Fibroblast of villous mesenchyme (primary cell): ENCODE measurements at regions not wholly inside any gene's neighbourhood (a gene's known extent, or its start where the extent isn't known, plus 50 kb on each side); places are given as distances from the start of the nearest gene placed in this dataset.
"Not testable (repeated sequence)": the region's sequence is repeated elsewhere in the genome, so short reads cannot be mapped to it uniquely, and the experiment has no call there.

ENCODE experiments used
- DNase-seq: peaks from one replicate; pipeline ENCODE4 v3.0.0-alpha.2; 2010; ENCODE audit warnings: low read depth
- H3K4me3 ChIP-seq: 2 replicates; pipeline ENCODE4 v1.5.1; 2011; ENCODE audit warnings: low read depth, mild to moderate bottlenecking, low read length
- TF ChIP-seq, protein P1 (sequence below): IDR thresholded peaks from 2 replicates; pipeline ENCODE4 v1.5.1; 2012; ENCODE audit warnings: low read depth, mild to moderate bottlenecking, low read length; ENCODE audit not compliant: insufficient read depth

DNA sequence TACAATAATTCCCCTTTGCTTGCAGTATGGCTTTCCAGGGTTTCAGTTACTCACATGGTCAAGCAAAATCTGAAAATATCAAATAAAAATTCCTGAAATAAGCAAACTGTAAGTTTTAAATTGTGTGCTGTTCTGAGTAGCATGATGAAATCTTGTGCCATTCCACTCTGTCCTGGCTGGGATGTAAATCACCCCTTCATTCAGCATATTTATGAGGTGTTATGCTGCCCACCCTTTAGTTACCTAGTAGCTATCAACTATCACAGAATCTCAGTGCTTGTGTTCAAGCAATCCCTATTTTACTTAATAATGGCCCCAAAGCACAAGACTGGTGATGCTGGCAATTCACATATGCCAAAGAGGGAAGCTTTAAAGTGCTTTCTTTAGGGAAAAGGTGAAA, 867.7 kb upstream of the NRXN1 start:
- no peak overlapping the region for H3K4me3 ChIP-seq
- DNase-seq = no peak
- TF ChIP-seq, protein P1, sequence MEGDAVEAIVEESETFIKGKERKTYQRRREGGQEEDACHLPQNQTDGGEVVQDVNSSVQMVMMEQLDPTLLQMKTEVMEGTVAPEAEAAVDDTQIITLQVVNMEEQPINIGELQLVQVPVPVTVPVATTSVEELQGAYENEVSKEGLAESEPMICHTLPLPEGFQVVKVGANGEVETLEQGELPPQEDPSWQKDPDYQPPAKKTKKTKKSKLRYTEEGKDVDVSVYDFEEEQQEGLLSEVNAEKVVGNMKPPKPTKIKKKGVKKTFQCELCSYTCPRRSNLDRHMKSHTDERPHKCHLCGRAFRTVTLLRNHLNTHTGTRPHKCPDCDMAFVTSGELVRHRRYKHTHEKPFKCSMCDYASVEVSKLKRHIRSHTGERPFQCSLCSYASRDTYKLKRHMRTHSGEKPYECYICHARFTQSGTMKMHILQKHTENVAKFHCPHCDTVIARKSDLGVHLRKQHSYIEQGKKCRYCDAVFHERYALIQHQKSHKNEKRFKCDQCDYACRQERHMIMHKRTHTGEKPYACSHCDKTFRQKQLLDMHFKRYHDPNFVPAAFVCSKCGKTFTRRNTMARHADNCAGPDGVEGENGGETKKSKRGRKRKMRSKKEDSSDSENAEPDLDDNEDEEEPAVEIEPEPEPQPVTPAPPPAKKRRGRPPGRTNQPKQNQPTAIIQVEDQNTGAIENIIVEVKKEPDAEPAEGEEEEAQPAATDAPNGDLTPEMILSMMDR = no peak

DNA sequence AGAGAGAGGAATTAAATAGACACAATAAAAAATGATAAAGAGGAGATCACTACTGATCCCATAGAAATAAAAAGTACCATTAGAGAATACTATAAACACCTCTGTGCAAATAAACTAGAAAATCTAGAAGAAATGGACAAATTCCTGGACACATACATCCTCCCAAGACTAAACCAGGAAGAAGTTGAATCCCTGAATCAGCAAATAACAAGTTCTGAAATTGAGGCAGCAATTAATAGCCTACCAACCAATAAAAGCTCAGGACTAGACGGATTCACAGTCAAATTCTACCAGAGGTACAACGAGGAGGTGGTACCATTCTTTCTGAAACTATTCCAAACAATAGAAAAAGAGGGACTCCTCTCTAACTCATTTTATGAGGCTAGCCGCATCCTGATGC, 862.7 kb upstream of the NRXN1 start:
- H3K4me3 ChIP-seq, DNase-seq: not testable (repeated sequence)

DNA sequence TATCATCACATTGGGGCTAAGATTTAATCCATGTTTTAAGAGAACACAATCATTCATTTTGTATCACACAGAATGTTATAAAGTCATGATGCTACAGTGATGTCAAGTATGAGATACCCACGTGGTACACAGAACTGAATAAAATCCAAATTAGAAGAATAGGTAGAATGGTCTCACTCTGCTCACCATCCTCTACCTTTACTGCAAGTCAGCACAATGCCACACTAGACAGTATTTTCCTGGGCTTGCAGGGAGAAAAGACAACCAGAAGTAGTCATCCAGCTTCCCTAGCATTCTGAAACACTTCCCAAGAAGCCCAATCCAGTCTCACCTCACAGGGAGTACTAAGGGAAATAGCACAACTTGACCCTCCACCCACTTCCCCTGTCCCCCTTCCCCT, 856.2 kb upstream of the NRXN1 start:
- TF ChIP-seq, protein P1 = no peak
- DNase-seq = no peak
- no peak overlapping the region for H3K4me3 ChIP-seq

DNA sequence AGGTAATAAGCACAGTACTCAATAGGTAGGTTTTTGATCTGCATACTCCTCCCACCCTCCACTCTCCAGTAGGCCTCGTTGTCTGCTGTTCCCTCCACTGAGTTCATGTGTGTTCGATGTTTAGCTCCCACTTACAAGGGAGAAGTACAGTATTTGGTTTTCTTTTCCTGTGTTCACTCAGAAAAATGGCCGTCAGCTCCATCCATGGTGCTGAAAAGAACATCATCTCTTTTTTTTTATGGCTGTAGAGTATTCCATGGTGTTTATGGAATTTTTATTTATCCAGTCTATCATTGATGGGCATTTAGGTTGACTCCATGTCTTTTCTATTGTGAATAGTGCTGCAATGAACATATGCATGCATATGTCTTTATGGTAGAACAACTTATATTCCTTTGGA, 849.7 kb upstream of the NRXN1 start:
- no peak for DNase-seq
- TF ChIP-seq, protein P1 = no peak
- H3K4me3 ChIP-seq = no peak overlapping the region

DNA sequence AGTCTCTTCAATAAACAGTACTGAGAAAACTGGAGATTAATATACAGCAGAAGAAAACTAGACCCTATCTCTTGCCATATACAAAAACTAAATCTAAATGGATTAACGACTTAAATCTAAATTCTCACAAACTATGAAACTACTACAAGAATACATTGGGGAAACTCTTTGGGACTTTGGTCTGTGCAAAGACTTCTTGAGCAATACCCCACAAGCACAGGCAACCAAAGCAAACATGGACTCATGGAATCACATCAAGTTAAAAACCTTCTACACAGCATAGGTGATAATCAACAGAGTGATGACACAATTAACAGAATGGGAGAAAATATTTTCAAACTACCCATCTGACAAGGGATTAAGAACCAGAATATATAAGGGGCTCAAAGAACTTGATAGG, 848.2 kb upstream of the NRXN1 start:
- no peak for DNase-seq
- H3K4me3 ChIP-seq = no peak overlapping the region
- TF ChIP-seq, protein P1 = no peak

DNA sequence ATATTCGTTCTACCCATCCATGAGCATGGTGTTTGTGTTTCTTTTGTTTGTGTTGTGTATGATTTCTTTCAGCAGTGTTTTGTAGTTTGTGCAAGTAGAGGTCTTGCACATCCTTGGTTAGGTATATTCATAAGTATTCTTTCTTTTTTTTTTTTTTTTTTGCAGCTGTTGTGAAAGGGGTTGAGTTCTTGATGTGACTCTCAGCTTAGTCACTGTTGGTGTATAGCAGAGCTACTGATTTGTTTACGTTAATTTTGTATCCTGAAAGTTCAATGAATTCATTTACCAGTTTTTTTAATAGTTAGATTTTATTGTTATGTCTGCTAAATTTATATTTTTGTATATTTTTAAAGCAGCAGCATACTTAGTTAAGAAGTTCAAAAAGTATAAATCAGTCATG, 834.4 kb upstream of the NRXN1 start:
- TF ChIP-seq, protein P1 = no peak
- DNase-seq = no peak

DNA sequence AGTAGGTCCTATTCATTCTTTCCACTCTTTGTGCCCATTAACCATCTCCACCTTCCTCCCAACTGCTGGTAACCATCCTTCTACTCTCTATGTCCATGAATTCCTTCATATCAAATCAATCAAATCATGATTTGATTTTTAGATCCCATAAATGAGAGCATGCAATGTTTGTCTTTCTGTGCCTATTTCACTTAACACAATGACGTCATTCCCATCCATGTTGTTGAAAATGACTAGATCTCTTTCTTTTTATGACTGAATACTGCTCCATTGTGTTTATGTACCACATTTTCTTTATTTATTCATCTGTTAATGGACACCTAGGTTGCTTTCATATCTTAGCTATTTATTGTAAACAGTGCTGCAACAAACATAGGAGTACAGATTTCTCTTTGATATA, 827.3 kb upstream of the NRXN1 start:
- H3K4me3 ChIP-seq = no peak overlapping the region
- DNase-seq = no peak
- TF ChIP-seq, protein P1 = no peak

More for the DNA sequence above, 834.4 kb upstream of the NRXN1 start:
- H3K4me3 ChIP-seq = no peak overlapping the region
